ENCODE measurements at regions not wholly inside any gene's neighbourhood (a gene's known extent, or its start where the extent isn't known, plus 50 kb on each side); places are given as distances from the start of the nearest gene placed in this dataset.

GRCh38 chr1:106979371-106979770, 77.1 kb upstream of the PRMT6 start:
- Histone ChIP-seq H4K91ac (ENCODE audit: insufficient read length, low read depth, low read length) (no peak overlapping the region), H3K56ac (ENCODE audit: insufficient read length, low read depth, low read length) (no peak overlapping the region), H4K5ac (ENCODE audit: insufficient read length, low read depth, low read length) (no peak overlapping the region), H2BK12ac (ENCODE audit: insufficient read length, low read depth, low read length) (no peak overlapping the region), H2BK5ac (ENCODE audit: insufficient read length, low read length) (no peak overlapping the region), H3K4ac (ENCODE audit: low read depth, low read length) (no peak overlapping the region), H3K23me2 (ENCODE audit: insufficient read length, low read depth, low read length, poor library complexity, severe bottlenecking) (no peaks in the 10 kb centered on the region), H4K8ac (replicated peaks; ENCODE audit: insufficient read length, low read depth, low read length) (no peak overlapping the region), H3K79me2 (ENCODE audit: insufficient read depth, low read length) (no peaks in the 10 kb centered on the region), H4K20me1 (ENCODE audit: control insufficient read depth, insufficient read depth, insufficient read length) (no peaks in the 10 kb centered on the region), H3K4me2 (ENCODE audit: insufficient read depth, insufficient read length, low read length) (no peak overlapping the region), H3K79me1 (ENCODE audit: insufficient read depth, low read depth, low read length, poor library complexity, severe bottlenecking) (no peaks in the 10 kb centered on the region), H3K4me1 (ENCODE audit: insufficient read depth, low read length) (no peaks in the 10 kb centered on the region; the same call in 1 of the 2 replicates), H3K27me3 (ENCODE audit: insufficient read depth, low read length) (no peaks in the 10 kb centered on the region), H2BK15ac (ENCODE audit: low read depth, low read length) (no peak overlapping the region), H2AFZ (ENCODE audit: low read length) (no peak overlapping the region), H2BK20ac (ENCODE audit: low read depth, low read length, poor library complexity, severe bottlenecking) (no peak overlapping the region), H3K23ac (ENCODE audit: insufficient read length, low read depth, low read length) (no peak overlapping the region), H2AK5ac (ENCODE audit: insufficient read length, low read length) (no peak overlapping the region), H3K14ac (ENCODE audit: insufficient read depth, low read length) (no peak overlapping the region), H3K9ac (ENCODE audit: extremely low read depth, insufficient read length, low read length) (no peak overlapping the region), H3K27ac (ENCODE audit: insufficient read length, low read depth, low read length) (no peak overlapping the region), H2BK120ac (ENCODE audit: low read depth, low read length, poor library complexity, severe bottlenecking) (no peak overlapping the region), H3K9me3 (ENCODE audit: control insufficient read depth, low read depth, low read length) (no peaks in the 10 kb centered on the region), H3K18ac (ENCODE audit: insufficient read length, low read depth, low read length) (no peak overlapping the region), H3T11ph (ENCODE audit: low read length) (no peak overlapping the region)
- Mint-ChIP-seq H3K9me3 (peaks cover 5 to 9% of the 10 kb centered on the region in 2 experiments; a peak in 3 of 5 replicates), H3K4me1 (peaks cover 10 to 16% of the 10 kb centered on the region in 2 experiments), H3K27me3 (ENCODE audit: low read depth) (no peaks in the 10 kb centered on the region), H3K27ac (no peak overlapping the region), H3K36me3 (ENCODE audit: insufficient read depth in 1 of 3, low read depth in 3 of 3) (peaks cover 0 to 9% (median 5%) of the 10 kb centered on the region in 3 experiments; a peak in 4 of 7 replicates), H3K4me3 (no peak overlapping the region)
- no peak for DNase-seq
- no CpG with 5 or more reads among the region's 2 CpGs for WGBS (ENCODE audit: extremely low coverage, insufficient read length, low lambda C conversion rate)
- no peak for TF ChIP-seq CTCF (conservative IDR thresholded peaks at IDR 0.05)

Data from H9 (cell line).